HEK293 (cell line): ENCODE measurements at regions not wholly inside any gene's neighbourhood (a gene's known extent, or its start where the extent isn't known, plus 50 kb on each side); places are given as distances from the start of the nearest gene placed in this dataset.

Source experiments
- ATF2 ChIP-seq: fragments of 450-650 bp; formaldehyde crosslinking; IDR thresholded peaks from 2 replicates; pipeline ENCODE4 v1.5.1; 2016; ENCODE audit warnings: missing biosample characterization, missing genetic modification characterization, low read depth
- CTCF ChIP-seq: fragments of 450-650 bp; formaldehyde crosslinking; IDR thresholded peaks from 2 replicates; pipeline ENCODE4 v1.5.1; 2016; ENCODE audit warnings: missing biosample characterization, missing genetic modification characterization
- ZNF121 ChIP-seq: fragments of 450-650 bp; formaldehyde crosslinking; IDR thresholded peaks from 2 replicates; pipeline ENCODE4 v1.5.1; 2016; ENCODE audit warnings: missing biosample characterization, missing genetic modification characterization
- ZNF362 ChIP-seq: fragments of 450-650 bp; formaldehyde crosslinking; IDR thresholded peaks from 2 replicates; pipeline ENCODE4 v1.5.1; 2016; ENCODE audit warnings: missing biosample characterization, missing genetic modification characterization
- ZNF449 ChIP-seq: fragments of 450-650 bp; formaldehyde crosslinking; IDR thresholded peaks from 2 replicates; pipeline ENCODE4 v1.5.1; 2017; ENCODE audit warnings: missing biosample characterization, mild to moderate bottlenecking, missing genetic modification characterization, moderate library complexity
- ZNF518A ChIP-seq: fragments of 450-650 bp; formaldehyde crosslinking; conservative IDR thresholded peaks from 2 replicates; pipeline ENCODE4 v1.5.1; 2016; ENCODE audit warnings: low read depth, missing biosample characterization, missing genetic modification characterization
- ZNF558 ChIP-seq: fragments of 450-650 bp; formaldehyde crosslinking; IDR thresholded peaks from 2 replicates; pipeline ENCODE4 v1.5.1; 2016; ENCODE audit warnings: missing biosample characterization, missing genetic modification characterization
- ZNF600 ChIP-seq: fragments of 450-650 bp; formaldehyde crosslinking; IDR thresholded peaks from 2 replicates; pipeline ENCODE4 v1.5.1; 2016; ENCODE audit warnings: missing biosample characterization, missing genetic modification characterization

- TF ChIP-seq CTCF (no peak), ATF2 (no peak), ZNF449 (no peak), ZNF558 (tag by site-specific recombination) (no peak), ZNF600 (tag by site-specific recombination) (no peak), ZNF362 (tag by site-specific recombination) (no peak), ZNF121 (tag by site-specific recombination) (no peak), ZNF518A (no peak)
Measured at GRCh38 chr3:166388321-166388720, 551.1 kb upstream of the BCHE start.
